Caco-2 (cell line): ENCODE measurements at regions not wholly inside any gene's neighbourhood (a gene's known extent, or its start where the extent isn't known, plus 50 kb on each side); places are given as distances from the start of the nearest gene placed in this dataset.

ENCODE experiments used
- BruUV-seq: library from RNA; stranded (reverse); fragments of 400-500 nt; replicated peaks from 2 replicates; lab custom pipeline; 2021; lab: Mats Ljungman, UMichigan
- CTCF ChIA-PET: fragments of 300-600 bp; sonication (Branson Sonifier 250); formaldehyde crosslinking; loops from one replicate; lab custom pipeline; 2022; ENCODE audit warnings: antibody characterized with exemption; lab: Charles Lee
- POLR2A ChIA-PET: fragments of 300-600 bp; sonication (Branson Sonifier 250); formaldehyde crosslinking; loops from one replicate; lab custom pipeline; 2022; ENCODE audit warnings: antibody characterized with exemption; lab: Charles Lee
- DNase-seq, 2 experiments: peaks; one replicate each; pipeline versions ENCODE4 v3.0.0 to v3.0.0-alpha.2; 2020 to 2022
- H3K27me3 ChIP-seq: replicated peaks from 2 replicates; pipeline ENCODE4 v1.6.0; 2011; ENCODE audit warnings: low read length; ENCODE audit not compliant: control insufficient read depth, insufficient read depth
- H3K36me3 ChIP-seq: 2 replicates; pipeline ENCODE4 v1.5.1; 2011; ENCODE audit warnings: low read length; ENCODE audit not compliant: control insufficient read depth, insufficient read depth
- H3K4me1 ChIP-seq: fragments of 250-450 bp; sonication (Bioruptor Pico); 2 replicates; pipeline ENCODE4 v1.5.1; 2020; ENCODE audit warnings: mild to moderate bottlenecking
- H3K4me3 ChIP-seq: 2 replicates; pipeline ENCODE4 v1.5.1; 2011; ENCODE audit warnings: low read depth, mild to moderate bottlenecking, control low read depth, low read length
- H3K9me3 ChIP-seq: fragments of 250-450 bp; sonication (Bioruptor Pico); 2 replicates; pipeline ENCODE4 v1.5.1; 2020; ENCODE audit warnings: mild to moderate bottlenecking, moderate library complexity
- H3K27ac Mint-ChIP-seq: one replicate; pipeline ENCODE4 v1.8.0; 2022; ENCODE audit warnings: mixed read lengths; ENCODE audit not compliant: unreplicated experiment
- H3K27me3 Mint-ChIP-seq: one replicate; pipeline ENCODE4 v1.8.0; 2022; ENCODE audit warnings: mixed read lengths; ENCODE audit not compliant: insufficient read depth, unreplicated experiment
- H3K36me3 Mint-ChIP-seq: one replicate; pipeline ENCODE4 v1.8.0; 2022; ENCODE audit warnings: mild to moderate bottlenecking, mixed read lengths; ENCODE audit not compliant: insufficient read depth, unreplicated experiment
- H3K4me1 Mint-ChIP-seq: one replicate; pipeline ENCODE4 v1.8.0; 2022; ENCODE audit warnings: low read depth, mixed read lengths; ENCODE audit not compliant: unreplicated experiment
- H3K4me3 Mint-ChIP-seq: one replicate; pipeline ENCODE4 v1.8.0; 2022; ENCODE audit warnings: mild to moderate bottlenecking, moderate library complexity, mixed read lengths; ENCODE audit not compliant: unreplicated experiment
- H3K9me3 Mint-ChIP-seq: one replicate; pipeline ENCODE4 v1.8.0; 2022; ENCODE audit warnings: mixed read lengths; ENCODE audit not compliant: unreplicated experiment
- CTCF ChIP-seq, 2 experiments: fragments of 200-600 bp in 1 of 2; IDR thresholded peaks; 1 replicate in 1 of 2; 2 replicates in 1 of 2; pipeline versions ENCODE4 v1.5.1 to v1.8.0; 2011 to 2022; ENCODE audit warnings: antibody characterized with exemption in 1 of 2, control low read depth in 1 of 2, inconsistent platforms in 1 of 2, low read depth in 1 of 2, low read length in 1 of 2, mild to moderate bottlenecking in 1 of 2, moderate library complexity in 1 of 2; ENCODE audit not compliant: insufficient read depth in 1 of 2, severe bottlenecking in 1 of 2, unreplicated experiment in 1 of 2
- intact Hi-C: fragments of 100-400 bp; cut with micrococcal nuclease; formaldehyde crosslinking; loops from one replicate; pipeline ENCODE4 v1.10.0; 2022; ENCODE audit not compliant: unreplicated experiment

GRCh38 chr13:59182241-59182640 lies 981.5 kb downstream of the DIAPH3 start:
- no TSS peak for BruUV-seq
- Mint-ChIP-seq H3K27ac (no peak overlapping the region), H3K36me3 (no peaks in the 10 kb centered on the region), H3K4me1 (no peaks in the 10 kb centered on the region), H3K9me3 (no peaks in the 10 kb centered on the region), H3K4me3 (no peak overlapping the region), H3K27me3 (no peaks in the 10 kb centered on the region)
- Histone ChIP-seq H3K9me3 (no peaks in the 10 kb centered on the region), H3K4me3 (no peak overlapping the region), H3K27me3 (no peaks in the 10 kb centered on the region), H3K36me3 (no peaks in the 10 kb centered on the region), H3K4me1 (no peaks in the 10 kb centered on the region)
- no peak for DNase-seq
- intact Hi-C loops: no loop called here
- ChIA-PET CTCF (no interaction called here), POLR2A (no interaction called here)
- no peak for TF ChIP-seq CTCF (IDR thresholded peaks at IDR 0.05; ENCODE audit: insufficient read depth in 1 of 2, low read depth in 1 of 2, low read length in 1 of 2, severe bottlenecking in 1 of 2, unreplicated experiment in 1 of 2)

- H3K4me1 ChIP-seq: no peaks in the 10 kb centered on the region; the same call in 1 of the 2 replicates
- no peak overlapping the region for H3K27ac Mint-ChIP-seq
- intact Hi-C loops: no loop called here
- CTCF ChIA-PET: no interaction called here
- POLR2A ChIA-PET: no interaction called here
- no peak overlapping the region for H3K4me3 ChIP-seq
- H3K9me3 ChIP-seq: no peaks in the 10 kb centered on the region
- no peaks in the 10 kb centered on the region for H3K36me3 ChIP-seq
- TF ChIP-seq CTCF (IDR thresholded peaks at IDR 0.05; ENCODE audit: insufficient read depth in 1 of 2, low read depth in 1 of 2, low read length in 1 of 2, severe bottlenecking in 1 of 2, unreplicated experiment in 1 of 2): no peak
- no peaks in the 10 kb centered on the region for H3K36me3 Mint-ChIP-seq
- H3K27me3 Mint-ChIP-seq: no peaks in the 10 kb centered on the region
- no peaks in the 10 kb centered on the region for H3K4me1 Mint-ChIP-seq
- no peak overlapping the region for H3K4me3 Mint-ChIP-seq
- BruUV-seq: no TSS peak
- no peak for DNase-seq
- H3K27me3 ChIP-seq: no peaks in the 10 kb centered on the region
- no peaks in the 10 kb centered on the region for H3K9me3 Mint-ChIP-seq
Observed at GRCh38 chr13:59197397-59197796, 966.3 kb downstream of the DIAPH3 start.

GRCh38 chr13:59201841-59202240 lies 961.9 kb downstream of the DIAPH3 start:
- CTCF ChIA-PET: no interaction called here
- DNase-seq: no peak
- intact Hi-C loops: no loop called here
- H3K4me3 ChIP-seq: no peak overlapping the region
- H3K36me3 ChIP-seq: no peaks in the 10 kb centered on the region
- no peak overlapping the region for H3K4me3 Mint-ChIP-seq
- H3K36me3 Mint-ChIP-seq: no peaks in the 10 kb centered on the region
- no peaks in the 10 kb centered on the region for H3K4me1 ChIP-seq
- no TSS peak for BruUV-seq
- H3K27me3 ChIP-seq: no peaks in the 10 kb centered on the region
- no peak for TF ChIP-seq CTCF (IDR thresholded peaks at IDR 0.05; ENCODE audit: insufficient read depth in 1 of 2, low read depth in 1 of 2, low read length in 1 of 2, severe bottlenecking in 1 of 2, unreplicated experiment in 1 of 2)
- no peak overlapping the region for H3K27ac Mint-ChIP-seq
- no peaks in the 10 kb centered on the region for H3K4me1 Mint-ChIP-seq
- H3K9me3 Mint-ChIP-seq: no peaks in the 10 kb centered on the region
- POLR2A ChIA-PET: no interaction called here
- H3K27me3 Mint-ChIP-seq: peaks cover 3% of the 10 kb centered on the region
- no peaks in the 10 kb centered on the region for H3K9me3 ChIP-seq
